Muscle layer of duodenum (tissue), 2 donors: ENCODE measurements at regions not wholly inside any gene's neighbourhood (a gene's known extent, or its start where the extent isn't known, plus 50 kb on each side); places are given as distances from the start of the nearest gene placed in this dataset.

Experiments used
- H3K27ac ChIP-seq: one replicate; pipeline ENCODE4 v1.7.0; 2013; ENCODE audit warnings: mild to moderate bottlenecking, low read length
- H3K27me3 ChIP-seq: one replicate; pipeline ENCODE4 v1.7.0; 2013; ENCODE audit warnings: low read depth, mild to moderate bottlenecking, control low read depth, low read length
- H3K36me3 ChIP-seq, 2 donors: one replicate each; pipeline ENCODE4 v1.7.0; 2013; ENCODE audit warnings: low read length in 2 of 2, control low read depth in 1 of 2, mild to moderate bottlenecking in 1 of 2; ENCODE audit not compliant: insufficient read depth in 2 of 2, control insufficient read depth in 1 of 2
- H3K4me1 ChIP-seq, 2 donors: one replicate each; pipeline ENCODE4 v1.7.0; 2013; ENCODE audit warnings: low read length in 2 of 2, mild to moderate bottlenecking in 2 of 2, control low read depth in 1 of 2, moderate library complexity in 1 of 2; ENCODE audit not compliant: insufficient read depth in 2 of 2, control insufficient read depth in 1 of 2
- H3K4me3 ChIP-seq, 2 donors: one replicate each; pipeline ENCODE4 v1.7.0; 2013; ENCODE audit warnings: low read length in 2 of 2, low read depth in 1 of 2, mild to moderate bottlenecking in 1 of 2
- H3K9me3 ChIP-seq, 2 donors: one replicate each; pipeline ENCODE4 v1.7.0; 2013; ENCODE audit warnings: low read length in 2 of 2, control low read depth in 1 of 2, mild to moderate bottlenecking in 1 of 2; ENCODE audit not compliant: control insufficient read depth in 1 of 2
- donor health status: healthy.

DNA sequence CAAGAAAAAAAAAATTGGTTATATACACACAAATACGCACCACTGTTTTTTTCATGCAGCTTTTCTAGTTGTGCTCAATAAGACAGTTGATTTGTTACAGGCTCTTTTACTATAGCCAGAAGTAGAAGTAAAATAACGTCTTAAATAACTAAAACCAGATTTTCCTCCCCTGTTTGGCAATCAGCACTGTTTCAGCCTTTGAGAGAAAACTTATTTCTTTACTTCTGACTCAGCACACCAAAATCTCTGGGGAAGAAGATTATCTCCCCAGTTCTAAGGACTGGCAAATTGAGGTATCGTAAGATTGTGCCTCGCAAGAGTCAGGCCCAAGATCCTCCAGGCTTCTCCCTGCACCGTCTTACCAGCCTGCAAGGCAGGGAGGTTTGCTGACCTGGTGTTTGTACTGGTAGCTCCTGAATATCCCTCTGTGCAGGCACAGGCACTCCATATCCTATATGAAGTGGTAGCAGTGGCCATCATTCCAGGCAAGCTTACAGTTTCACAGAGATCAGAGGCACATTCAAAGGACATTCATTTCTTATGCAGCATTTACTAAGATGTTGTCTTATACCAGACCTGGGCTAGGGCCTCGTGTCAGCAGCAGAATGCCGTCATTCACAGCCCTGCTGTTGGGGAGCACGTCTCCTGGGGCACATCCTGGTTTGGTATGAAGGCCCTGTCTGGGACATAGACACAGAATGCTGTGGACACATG lies 268.2 kb downstream of the ZNF536 start:
- H3K27me3 ChIP-seq: no peaks in the 10 kb centered on the region
- no peak overlapping the region for H3K4me3 ChIP-seq
- H3K27ac ChIP-seq: no peak overlapping the region
- no peaks in the 10 kb centered on the region for H3K36me3 ChIP-seq
- H3K9me3 ChIP-seq: peaks cover 0 to 3% of the 10 kb centered on the region in 2 donors
- H3K4me1 ChIP-seq: no peaks in the 10 kb centered on the region

DNA sequence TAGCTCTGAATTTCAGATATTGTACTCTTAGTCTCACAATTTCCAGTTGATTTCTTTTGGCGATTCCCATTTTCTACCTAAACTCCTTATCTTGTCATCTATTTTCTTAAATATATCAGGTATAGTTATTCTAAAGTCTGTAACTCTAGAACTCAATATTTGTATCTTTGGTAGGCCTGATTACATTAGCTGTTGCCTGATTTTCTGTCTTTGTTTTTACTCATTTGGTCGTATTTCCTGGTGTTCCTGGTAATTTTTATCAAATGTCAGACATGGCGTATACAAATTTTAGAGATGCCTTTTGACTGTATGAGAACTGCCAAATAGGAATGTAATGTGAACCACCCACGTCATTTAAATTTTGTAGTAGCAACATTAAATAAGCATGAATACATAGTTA lies 266.7 kb downstream of the ZNF536 start:
- Histone ChIP-seq H3K4me1 (no peaks in the 10 kb centered on the region), H3K36me3 (no peaks in the 10 kb centered on the region), H3K27ac (no peak overlapping the region), H3K9me3 (peaks cover 0 to 3% of the 10 kb centered on the region in 2 donors), H3K4me3 (no peak overlapping the region), H3K27me3 (no peaks in the 10 kb centered on the region)

DNA sequence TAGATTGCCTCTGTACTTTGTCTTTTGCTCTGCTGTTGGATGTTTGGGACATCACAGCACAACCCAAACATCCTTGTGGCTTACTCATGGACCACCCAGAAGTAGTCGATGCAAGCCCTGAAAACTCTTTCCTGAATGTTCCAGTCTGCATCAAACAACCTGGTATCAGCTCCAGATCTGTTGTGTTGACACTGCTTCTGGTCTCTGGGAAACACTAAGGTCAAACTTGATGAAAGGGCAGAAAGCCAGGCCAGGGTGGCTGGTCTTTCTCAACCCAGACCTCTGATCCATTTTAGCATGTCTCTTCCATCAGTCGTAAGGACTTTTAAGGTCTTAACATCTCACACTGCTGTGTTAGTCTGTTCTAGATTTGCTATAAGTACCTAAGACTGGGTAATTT lies 265.7 kb downstream of the ZNF536 start:
- Histone ChIP-seq H3K4me1 (no peaks in the 10 kb centered on the region), H3K4me3 (no peak overlapping the region), H3K36me3 (no peaks in the 10 kb centered on the region), H3K9me3 (peaks cover 0 to 3% of the 10 kb centered on the region in 2 donors), H3K27me3 (no peaks in the 10 kb centered on the region), H3K27ac (no peak overlapping the region)

DNA sequence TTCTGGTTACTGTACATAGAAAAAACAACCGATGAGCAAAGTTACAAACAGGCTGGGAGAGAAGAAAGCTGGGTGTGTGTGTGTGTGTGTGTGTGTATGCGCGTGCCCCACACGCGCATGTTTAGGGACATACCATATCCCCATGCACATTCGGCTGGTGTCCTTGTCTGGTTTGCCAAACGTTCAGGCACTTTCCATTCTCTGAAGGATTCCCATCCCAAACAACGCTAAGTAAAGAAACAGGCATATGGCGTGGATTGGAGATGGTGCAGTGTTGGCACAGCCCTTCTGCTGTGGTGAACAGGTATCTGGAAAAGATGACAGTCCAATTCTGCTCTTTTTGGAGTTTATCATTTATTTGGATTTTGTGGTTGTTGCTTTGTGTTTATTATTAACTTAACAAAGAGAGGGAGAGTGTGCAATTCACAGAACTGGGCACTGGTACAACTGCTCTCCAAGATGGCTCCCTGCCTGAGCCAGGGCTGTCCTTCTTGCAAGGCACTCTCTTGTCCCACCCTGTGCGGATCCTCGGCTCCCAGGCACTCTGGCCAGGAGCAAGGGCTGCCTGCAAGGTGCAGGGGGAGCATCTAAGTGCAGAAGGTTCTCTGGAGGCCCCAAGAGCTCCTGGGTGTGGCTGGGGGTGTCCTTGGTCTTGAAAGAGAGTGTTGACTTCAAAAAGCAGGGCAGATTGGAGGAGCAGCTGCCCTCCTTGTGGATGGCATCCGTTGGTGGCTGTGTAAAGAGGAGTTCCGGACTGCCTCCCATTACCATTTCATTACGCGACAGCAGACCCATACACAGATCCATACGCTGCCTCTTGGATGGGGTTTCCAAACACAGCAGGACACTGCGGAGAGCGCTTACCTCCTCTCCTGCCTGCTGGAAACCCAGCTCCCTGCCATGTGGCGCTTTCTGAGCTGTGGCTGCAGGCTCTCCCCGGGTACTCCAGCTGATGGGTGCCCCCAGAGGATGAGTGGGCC lies 263.1 kb downstream of the ZNF536 start:
- H3K27me3 ChIP-seq: no peaks in the 10 kb centered on the region

DNA sequence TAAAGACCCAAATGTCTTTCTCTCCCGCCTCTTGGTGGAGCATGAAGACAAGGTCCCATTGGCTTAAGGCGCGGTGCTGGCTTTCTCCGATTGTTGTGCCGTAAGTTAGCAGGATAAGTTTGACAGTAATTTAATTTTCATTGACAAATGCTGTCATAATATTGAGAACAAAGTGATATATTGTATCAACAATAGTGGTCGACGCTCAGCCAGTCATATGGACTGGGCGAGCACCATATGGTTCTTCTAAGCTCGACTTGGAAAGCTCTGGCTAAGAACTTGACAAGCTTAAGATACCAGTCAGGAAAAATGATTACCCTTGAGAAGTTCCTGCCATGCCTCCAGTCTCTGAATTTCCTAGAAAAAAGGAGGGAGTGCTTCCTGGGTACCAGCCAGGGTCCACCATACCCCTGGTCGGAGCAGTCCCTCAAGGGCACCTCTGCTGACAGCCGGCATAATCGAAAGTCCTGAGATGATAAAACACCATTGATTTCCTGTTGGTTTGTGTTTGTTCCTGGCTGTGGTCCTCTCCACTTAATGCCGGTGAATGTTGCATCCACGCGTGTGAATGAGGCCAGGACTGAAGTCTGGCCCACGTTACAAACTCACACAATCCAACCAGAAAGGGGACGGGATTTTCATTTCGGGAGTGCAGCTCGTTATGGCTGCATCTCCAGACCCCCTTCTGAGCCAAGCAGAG lies 262.1 kb downstream of the ZNF536 start:
- Histone ChIP-seq H3K9me3 (peaks cover 0 to 3% of the 10 kb centered on the region in 2 donors), H3K27ac (no peak overlapping the region), H3K36me3 (no peaks in the 10 kb centered on the region), H3K27me3 (no peaks in the 10 kb centered on the region), H3K4me1 (no peaks in the 10 kb centered on the region), H3K4me3 (no peak overlapping the region)

More for the DNA sequence above, 263.1 kb downstream of the ZNF536 start:
- H3K9me3 ChIP-seq: peaks cover 0 to 3% of the 10 kb centered on the region in 2 donors
- H3K4me1 ChIP-seq: no peaks in the 10 kb centered on the region
- no peak overlapping the region for H3K4me3 ChIP-seq
- no peaks in the 10 kb centered on the region for H3K36me3 ChIP-seq
- no peak overlapping the region for H3K27ac ChIP-seq

DNA sequence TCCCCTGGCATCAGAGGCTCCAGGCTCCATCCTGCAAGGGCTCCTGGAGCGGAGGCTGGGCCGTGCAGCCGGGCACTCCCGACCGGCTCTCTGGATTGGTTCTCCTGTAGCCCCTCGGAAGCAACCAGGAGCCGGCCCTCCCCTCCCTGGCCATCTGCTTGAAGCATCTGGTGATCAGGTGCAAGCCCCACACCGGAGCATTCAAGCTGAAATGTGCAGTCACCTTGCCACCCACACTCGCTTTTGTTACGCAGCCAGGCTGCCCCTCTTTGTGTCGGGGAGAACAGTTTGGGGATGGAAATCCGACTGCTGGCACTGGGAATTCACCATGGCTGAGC lies 258.8 kb downstream of the ZNF536 start:
- Histone ChIP-seq H3K4me3 (no peak overlapping the region), H3K27ac (no peak overlapping the region), H3K9me3 (no peaks in the 10 kb centered on the region), H3K27me3 (no peaks in the 10 kb centered on the region), H3K36me3 (no peaks in the 10 kb centered on the region), H3K4me1 (no peaks in the 10 kb centered on the region)

DNA sequence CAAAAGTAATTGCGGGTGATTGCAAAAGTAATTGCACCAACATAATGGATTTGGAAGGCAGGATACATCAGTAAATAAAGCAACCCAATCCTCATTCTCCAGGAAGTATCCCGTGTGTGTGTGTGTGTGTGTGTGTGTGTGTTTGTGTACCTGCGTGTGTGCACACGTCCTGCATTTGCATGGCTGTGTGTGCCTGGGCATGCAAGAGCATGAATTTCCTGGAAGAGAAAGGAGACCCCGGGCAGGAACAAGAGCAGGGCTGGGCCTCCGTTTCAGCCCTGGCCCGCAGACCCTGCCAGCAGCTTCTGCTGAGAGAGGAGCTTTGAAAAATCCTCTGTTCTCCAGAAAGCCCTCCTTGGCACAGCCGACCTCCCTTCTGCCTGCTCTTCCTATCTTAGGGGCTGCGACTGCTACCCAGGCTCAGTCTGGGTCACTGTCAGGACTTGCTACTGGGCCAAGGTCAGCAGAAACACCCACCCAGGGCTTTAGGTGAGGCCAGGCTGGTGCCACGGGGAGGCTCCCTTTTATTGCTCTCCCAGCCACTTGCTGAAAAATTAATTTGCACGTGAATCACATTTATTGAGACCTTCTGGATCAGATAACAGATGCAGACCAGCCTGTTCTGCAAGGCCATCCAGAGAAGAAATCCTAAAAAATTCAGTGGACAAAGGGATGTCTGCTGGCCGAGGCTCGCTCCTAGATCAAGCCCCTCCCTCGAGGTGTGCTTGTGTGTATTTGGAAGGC lies 258.3 kb downstream of the ZNF536 start:
- no peaks in the 10 kb centered on the region for H3K27me3 ChIP-seq
- H3K4me1 ChIP-seq: no peaks in the 10 kb centered on the region
- no peaks in the 10 kb centered on the region for H3K9me3 ChIP-seq
- no peak overlapping the region for H3K4me3 ChIP-seq
- H3K36me3 ChIP-seq: no peaks in the 10 kb centered on the region
- H3K27ac ChIP-seq: no peak overlapping the region

DNA sequence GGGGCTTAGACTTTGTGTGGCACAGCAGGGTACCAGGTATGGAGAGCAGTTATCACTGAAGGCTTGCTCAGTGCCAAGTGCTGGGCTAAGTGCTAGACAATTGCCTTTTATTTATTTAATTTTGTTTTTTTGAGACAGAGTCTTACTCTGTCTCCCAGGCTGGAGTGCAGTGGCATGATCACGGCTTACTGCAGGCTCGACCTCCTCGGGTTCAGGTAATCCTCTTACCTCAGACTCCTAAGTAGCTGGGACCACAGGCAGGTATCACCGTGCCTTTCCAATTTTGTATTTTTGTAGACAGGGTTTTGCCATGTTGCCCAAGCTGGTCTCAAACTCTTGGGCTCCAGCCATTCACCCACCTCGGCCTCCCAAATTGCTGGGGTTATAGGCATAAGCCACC lies 256.9 kb downstream of the ZNF536 start:
- no peaks in the 10 kb centered on the region for H3K4me1 ChIP-seq
- H3K36me3 ChIP-seq: no peaks in the 10 kb centered on the region

DNA sequence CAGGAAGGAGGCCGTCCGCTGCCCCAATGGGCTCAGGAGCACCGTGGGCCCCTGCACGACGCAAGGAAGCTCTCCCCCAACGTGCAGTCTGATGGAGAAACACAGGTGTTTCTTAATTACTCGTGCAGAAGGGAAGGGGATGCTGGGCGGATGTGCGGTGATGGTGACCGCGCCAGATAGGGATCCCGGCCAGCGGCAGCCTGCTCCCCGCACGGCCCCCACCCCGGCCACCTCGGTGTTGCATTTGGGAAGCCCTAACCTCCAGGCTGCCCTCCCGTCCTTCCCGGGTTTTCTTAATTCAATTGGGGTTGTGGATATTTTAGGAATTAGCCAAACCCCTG lies 254.4 kb downstream of the ZNF536 start:
- Histone ChIP-seq H3K4me1 (no peaks in the 10 kb centered on the region), H3K27ac (no peak overlapping the region), H3K36me3 (no peaks in the 10 kb centered on the region), H3K27me3 (no peaks in the 10 kb centered on the region), H3K9me3 (peaks cover 11 to 12% of the 10 kb centered on the region in 2 donors), H3K4me3 (no peak overlapping the region)

More for the DNA sequence above, 256.9 kb downstream of the ZNF536 start:
- H3K9me3 ChIP-seq: peaks cover 1 to 4% of the 10 kb centered on the region in 2 donors
- no peaks in the 10 kb centered on the region for H3K27me3 ChIP-seq
- H3K27ac ChIP-seq: no peak overlapping the region
- H3K4me3 ChIP-seq: no peak overlapping the region

DNA sequence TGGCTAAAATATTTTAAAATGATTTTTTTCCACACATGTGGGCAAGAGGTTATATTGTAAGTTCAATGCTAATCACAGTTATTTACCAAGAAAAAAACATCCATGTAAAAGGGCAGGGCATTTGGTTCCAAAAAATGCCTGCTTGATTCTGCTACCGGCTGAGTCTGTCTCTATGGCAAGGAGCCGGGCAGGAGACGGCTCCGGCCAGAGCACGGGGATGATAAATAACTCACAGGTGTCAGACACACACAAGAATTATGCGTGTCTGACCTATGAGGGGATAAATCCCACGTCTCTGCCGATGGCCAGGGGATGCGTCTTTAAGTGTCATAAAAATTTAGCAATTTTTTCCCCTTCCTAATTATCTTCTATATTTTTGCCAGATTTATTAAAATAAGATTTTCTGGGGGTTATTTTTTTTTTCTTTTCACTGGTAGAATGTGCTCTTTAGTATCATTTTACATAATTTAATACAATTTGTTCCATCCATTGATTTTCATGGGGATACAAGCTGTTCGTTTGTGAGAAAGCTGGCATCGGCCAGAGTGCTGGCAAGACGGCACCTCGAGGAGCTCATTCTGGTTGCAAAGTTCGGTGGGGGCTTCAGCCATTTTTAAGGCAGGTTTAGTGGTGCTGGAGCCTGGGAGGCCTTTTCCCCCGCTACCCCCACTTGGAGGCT lies 253.9 kb downstream of the ZNF536 start:
- Histone ChIP-seq H3K36me3 (no peaks in the 10 kb centered on the region), H3K9me3 (peaks cover 11 to 12% of the 10 kb centered on the region in 2 donors), H3K4me1 (no peaks in the 10 kb centered on the region), H3K27ac (no peak overlapping the region), H3K27me3 (no peaks in the 10 kb centered on the region), H3K4me3 (no peak overlapping the region)
